HCT116 (cell line): ENCODE measurements at regions not wholly inside any gene's neighbourhood (a gene's known extent, or its start where the extent isn't known, plus 50 kb on each side); places are given as distances from the start of the nearest gene placed in this dataset.
A peak's percentile ranks its signal among the peaks of the same experiment; 100 is the strongest.

ENCODE experiments used
- CEBPB ChIP-seq: IDR thresholded peaks from 2 replicates; pipeline ENCODE4 v1.6.1; 2012; ENCODE audit warnings: low read depth
- ELF1 ChIP-seq: IDR thresholded peaks from 2 replicates; pipeline ENCODE4 v1.6.1; 2012; ENCODE audit warnings: low read depth, borderline replicate concordance
- EZH2 ChIP-seq: fragments of 200-600 bp; sonication (generic); IDR thresholded peaks from 2 replicates; pipeline ENCODE4 v1.6.1; 2017; ENCODE audit warnings: antibody characterized with exemption, mixed run types
- POLR2A ChIP-seq: IDR thresholded peaks from 2 replicates; pipeline ENCODE4 v1.7.0; 2011; ENCODE audit warnings: borderline replicate concordance; ENCODE audit not compliant: insufficient read depth, insufficient read length; ENCODE audit errors: extremely low read depth
- POLR2AphosphoS5 ChIP-seq: IDR thresholded peaks from 2 replicates; pipeline ENCODE4 v1.6.1; 2011; ENCODE audit warnings: mild to moderate bottlenecking, low read depth, low read length, moderate library complexity
- RAD21 ChIP-seq: IDR thresholded peaks from 2 replicates; pipeline ENCODE4 v1.6.1; 2012; ENCODE audit warnings: low read depth, mild to moderate bottlenecking
- SP1 ChIP-seq: IDR thresholded peaks from 2 replicates; pipeline ENCODE4 v1.6.1; 2012; ENCODE audit warnings: low read depth
- ZFX ChIP-seq: fragments of 450-650 bp; IDR thresholded peaks from 2 replicates; pipeline ENCODE4 v1.6.1; 2017
- ZNF274 ChIP-seq: fragments of 200-500 bp; sonication (Bioruptor generic); IDR thresholded peaks from 2 replicates; pipeline ENCODE4 v1.6.1; 2014; ENCODE audit warnings: mild to moderate bottlenecking, low read depth, low read length, inconsistent platforms
- TF ChIP-seq, protein P1 (sequence below): IDR thresholded peaks from 2 replicates; pipeline ENCODE4 v1.6.1; 2012; ENCODE audit warnings: low read depth
- TF ChIP-seq, protein P2 (sequence below), 3 experiments: fragments of 200-600 bp in 1 of 3; sonication (generic) in 1 of 3; IDR thresholded peaks in 2 of 3; conservative IDR thresholded peaks in 1 of 3; 2 replicates each; pipeline ENCODE4 v1.5.1; 2012 to 2017; ENCODE audit warnings: low read depth in 2 of 3, low read length in 2 of 3, antibody characterized with exemption in 1 of 3, borderline replicate concordance in 1 of 3, control low read depth in 1 of 3, mild to moderate bottlenecking in 1 of 3, mixed read lengths in 1 of 3, mixed run types in 1 of 3, moderate library complexity in 1 of 3; ENCODE audit not compliant: insufficient read depth in 1 of 3
- TF ChIP-seq, protein P3 (sequence below): IDR thresholded peaks from 2 replicates; pipeline ENCODE4 v1.6.1; 2011; ENCODE audit warnings: mild to moderate bottlenecking, low read length, moderate library complexity; ENCODE audit not compliant: insufficient replicate concordance; ENCODE audit errors: extremely low read depth
- TF ChIP-seq, protein P4 (sequence below): IDR thresholded peaks from 2 replicates; pipeline ENCODE4 v1.6.1; 2012

DNA sequence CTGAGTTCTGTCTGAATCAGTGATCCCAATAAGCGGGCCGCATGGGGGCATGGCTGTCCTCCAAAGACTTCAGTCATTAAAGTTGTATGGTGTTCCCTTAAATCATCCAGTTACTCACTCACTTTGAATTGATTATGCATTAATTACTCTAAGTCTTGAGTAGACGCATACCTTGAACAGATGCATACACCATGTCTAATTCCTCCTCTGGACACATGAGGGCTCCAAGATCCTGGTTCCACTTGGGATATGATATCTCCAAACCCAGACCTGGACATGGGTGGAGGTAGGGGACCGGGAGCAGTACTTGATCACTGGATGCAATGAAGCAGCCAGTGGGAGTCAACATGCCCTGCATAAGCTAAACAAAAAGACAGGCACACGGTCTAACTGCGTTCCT is 204.5 kb downstream of the FNDC1 start:
- TF ChIP-seq CEBPB (no peak), POLR2A (no peak), RAD21 (peak; percentile 21; the same call in 1 of the 2 replicates), ELF1 (no peak), ZNF274 (no peak), SP1 (no peak), EZH2 (no peak), ZFX (no peak), POLR2AphosphoS5 (no peak)
- TF ChIP-seq, protein P1, sequence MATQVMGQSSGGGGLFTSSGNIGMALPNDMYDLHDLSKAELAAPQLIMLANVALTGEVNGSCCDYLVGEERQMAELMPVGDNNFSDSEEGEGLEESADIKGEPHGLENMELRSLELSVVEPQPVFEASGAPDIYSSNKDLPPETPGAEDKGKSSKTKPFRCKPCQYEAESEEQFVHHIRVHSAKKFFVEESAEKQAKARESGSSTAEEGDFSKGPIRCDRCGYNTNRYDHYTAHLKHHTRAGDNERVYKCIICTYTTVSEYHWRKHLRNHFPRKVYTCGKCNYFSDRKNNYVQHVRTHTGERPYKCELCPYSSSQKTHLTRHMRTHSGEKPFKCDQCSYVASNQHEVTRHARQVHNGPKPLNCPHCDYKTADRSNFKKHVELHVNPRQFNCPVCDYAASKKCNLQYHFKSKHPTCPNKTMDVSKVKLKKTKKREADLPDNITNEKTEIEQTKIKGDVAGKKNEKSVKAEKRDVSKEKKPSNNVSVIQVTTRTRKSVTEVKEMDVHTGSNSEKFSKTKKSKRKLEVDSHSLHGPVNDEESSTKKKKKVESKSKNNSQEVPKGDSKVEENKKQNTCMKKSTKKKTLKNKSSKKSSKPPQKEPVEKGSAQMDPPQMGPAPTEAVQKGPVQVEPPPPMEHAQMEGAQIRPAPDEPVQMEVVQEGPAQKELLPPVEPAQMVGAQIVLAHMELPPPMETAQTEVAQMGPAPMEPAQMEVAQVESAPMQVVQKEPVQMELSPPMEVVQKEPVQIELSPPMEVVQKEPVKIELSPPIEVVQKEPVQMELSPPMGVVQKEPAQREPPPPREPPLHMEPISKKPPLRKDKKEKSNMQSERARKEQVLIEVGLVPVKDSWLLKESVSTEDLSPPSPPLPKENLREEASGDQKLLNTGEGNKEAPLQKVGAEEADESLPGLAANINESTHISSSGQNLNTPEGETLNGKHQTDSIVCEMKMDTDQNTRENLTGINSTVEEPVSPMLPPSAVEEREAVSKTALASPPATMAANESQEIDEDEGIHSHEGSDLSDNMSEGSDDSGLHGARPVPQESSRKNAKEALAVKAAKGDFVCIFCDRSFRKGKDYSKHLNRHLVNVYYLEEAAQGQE, result no peak
- TF ChIP-seq, protein P2, sequence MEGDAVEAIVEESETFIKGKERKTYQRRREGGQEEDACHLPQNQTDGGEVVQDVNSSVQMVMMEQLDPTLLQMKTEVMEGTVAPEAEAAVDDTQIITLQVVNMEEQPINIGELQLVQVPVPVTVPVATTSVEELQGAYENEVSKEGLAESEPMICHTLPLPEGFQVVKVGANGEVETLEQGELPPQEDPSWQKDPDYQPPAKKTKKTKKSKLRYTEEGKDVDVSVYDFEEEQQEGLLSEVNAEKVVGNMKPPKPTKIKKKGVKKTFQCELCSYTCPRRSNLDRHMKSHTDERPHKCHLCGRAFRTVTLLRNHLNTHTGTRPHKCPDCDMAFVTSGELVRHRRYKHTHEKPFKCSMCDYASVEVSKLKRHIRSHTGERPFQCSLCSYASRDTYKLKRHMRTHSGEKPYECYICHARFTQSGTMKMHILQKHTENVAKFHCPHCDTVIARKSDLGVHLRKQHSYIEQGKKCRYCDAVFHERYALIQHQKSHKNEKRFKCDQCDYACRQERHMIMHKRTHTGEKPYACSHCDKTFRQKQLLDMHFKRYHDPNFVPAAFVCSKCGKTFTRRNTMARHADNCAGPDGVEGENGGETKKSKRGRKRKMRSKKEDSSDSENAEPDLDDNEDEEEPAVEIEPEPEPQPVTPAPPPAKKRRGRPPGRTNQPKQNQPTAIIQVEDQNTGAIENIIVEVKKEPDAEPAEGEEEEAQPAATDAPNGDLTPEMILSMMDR (IDR thresholded peaks at IDR 0.05 in 2 of 3, conservative IDR thresholded peaks at IDR 0.05 in 1 of 3; ENCODE audit: borderline replicate concordance in 1 of 3, insufficient read depth in 1 of 3, low read depth in 2 of 3, low read length in 2 of 3), result 0 out of 6 replicates have a peak, but pooled peaks of 1 of the 3 experiments have one; percentile 4
- TF ChIP-seq, protein P3, sequence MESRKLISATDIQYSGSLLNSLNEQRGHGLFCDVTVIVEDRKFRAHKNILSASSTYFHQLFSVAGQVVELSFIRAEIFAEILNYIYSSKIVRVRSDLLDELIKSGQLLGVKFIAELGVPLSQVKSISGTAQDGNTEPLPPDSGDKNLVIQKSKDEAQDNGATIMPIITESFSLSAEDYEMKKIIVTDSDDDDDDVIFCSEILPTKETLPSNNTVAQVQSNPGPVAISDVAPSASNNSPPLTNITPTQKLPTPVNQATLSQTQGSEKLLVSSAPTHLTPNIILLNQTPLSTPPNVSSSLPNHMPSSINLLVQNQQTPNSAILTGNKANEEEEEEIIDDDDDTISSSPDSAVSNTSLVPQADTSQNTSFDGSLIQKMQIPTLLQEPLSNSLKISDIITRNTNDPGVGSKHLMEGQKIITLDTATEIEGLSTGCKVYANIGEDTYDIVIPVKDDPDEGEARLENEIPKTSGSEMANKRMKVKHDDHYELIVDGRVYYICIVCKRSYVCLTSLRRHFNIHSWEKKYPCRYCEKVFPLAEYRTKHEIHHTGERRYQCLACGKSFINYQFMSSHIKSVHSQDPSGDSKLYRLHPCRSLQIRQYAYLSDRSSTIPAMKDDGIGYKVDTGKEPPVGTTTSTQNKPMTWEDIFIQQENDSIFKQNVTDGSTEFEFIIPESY, result no peak
- TF ChIP-seq, protein P4, sequence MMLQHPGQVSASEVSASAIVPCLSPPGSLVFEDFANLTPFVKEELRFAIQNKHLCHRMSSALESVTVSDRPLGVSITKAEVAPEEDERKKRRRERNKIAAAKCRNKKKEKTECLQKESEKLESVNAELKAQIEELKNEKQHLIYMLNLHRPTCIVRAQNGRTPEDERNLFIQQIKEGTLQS, result no peak
